ENCODE measurements at regions not wholly inside any gene's neighbourhood (a gene's known extent, or its start where the extent isn't known, plus 50 kb on each side); places are given as distances from the start of the nearest gene placed in this dataset.
"Not testable (repeated sequence)": the region's sequence is repeated elsewhere in the genome, so short reads cannot be mapped to it uniquely, and the experiment has no call there.

DNA sequence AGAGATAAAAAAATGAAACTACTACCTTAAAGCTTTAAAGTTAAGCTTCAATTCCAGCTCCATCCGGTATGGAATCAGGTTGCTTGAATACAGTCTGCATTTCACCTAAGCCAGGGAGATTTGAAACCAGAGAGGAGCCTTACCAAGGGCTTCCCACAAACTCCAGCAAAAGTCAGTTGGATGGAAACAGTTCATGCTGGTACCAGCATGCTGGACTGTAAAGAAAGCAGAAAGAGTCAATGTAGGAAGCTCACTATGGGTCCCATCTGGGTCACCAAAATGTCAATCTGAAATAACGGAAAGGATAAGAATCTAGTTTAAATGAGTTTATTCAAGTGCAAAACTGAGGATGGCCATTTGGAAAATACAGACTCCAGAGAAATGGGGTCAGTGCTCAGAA is 65.3 kb downstream of the CDO1 start:
- H3K4me3 Mint-ChIP-seq: no peak overlapping the region
- DNase-seq: no peak
- no peak overlapping the region for H3K27ac Mint-ChIP-seq
- H3K9me3 Mint-ChIP-seq: peaks cover 0 to 3% of the 10 kb centered on the region in 2 donors
- no peak for ATAC-seq (replicated peaks)
- no peaks in the 10 kb centered on the region for H3K36me3 Mint-ChIP-seq (ENCODE audit: insufficient read depth)
- H3K4me1 Mint-ChIP-seq (ENCODE audit: low read depth in 2 of 2): no peaks in the 10 kb centered on the region
- peaks cover 46 to 68% of the 10 kb centered on the region in 2 donors for H3K27me3 Mint-ChIP-seq

DNA sequence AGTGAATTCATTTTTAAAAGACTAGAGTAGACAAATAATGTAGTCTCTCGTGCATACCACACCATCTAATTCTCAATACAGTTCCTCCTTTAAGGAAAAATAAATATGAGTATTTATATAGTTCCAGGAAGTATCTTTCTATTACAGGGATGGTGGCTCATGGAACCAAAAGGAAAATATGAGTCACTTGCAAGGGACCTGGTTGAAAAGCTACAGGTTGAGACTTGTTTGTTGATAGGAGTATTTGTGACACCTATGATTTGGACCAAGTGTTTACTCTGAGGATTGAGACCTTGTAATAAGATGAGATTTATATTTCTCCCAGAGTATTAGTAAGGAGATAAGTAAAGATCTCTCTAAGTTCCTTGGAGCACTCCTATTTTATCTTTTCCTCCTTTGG is 67.4 kb downstream of the CDO1 start:
- ATAC-seq (replicated peaks): no peak
- Mint-ChIP-seq H3K27ac (no peak overlapping the region), H3K27me3 (peaks cover 42 to 62% of the 10 kb centered on the region in 2 donors), H3K4me1 (ENCODE audit: low read depth in 2 of 2) (no peaks in the 10 kb centered on the region), H3K36me3 (ENCODE audit: insufficient read depth) (no peaks in the 10 kb centered on the region), H3K9me3 (peaks cover 7 to 10% of the 10 kb centered on the region in 2 donors), H3K4me3 (no peak overlapping the region)
- no peak for DNase-seq

DNA sequence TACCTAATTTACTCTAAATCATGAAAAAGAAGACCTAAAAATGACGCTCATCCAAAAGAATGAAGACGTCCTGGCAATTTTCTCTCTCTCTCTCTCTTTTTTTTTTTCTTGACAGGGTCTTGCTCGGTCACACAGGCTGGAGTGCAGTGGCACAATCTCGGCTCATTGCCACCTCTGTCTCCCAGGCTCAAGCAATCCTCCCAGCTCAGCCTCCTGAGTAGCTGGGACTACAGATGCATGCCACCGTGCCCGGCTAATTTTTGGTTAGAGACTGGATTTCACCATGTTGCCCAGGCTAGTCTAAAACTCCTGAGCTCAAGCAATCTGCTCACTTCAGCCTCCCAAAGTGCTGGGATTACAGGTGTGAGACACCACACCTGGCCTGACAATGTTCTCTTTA is 77.2 kb downstream of the CDO1 start:
- H3K4me1 Mint-ChIP-seq (ENCODE audit: low read depth in 2 of 2); H3K4me3 Mint-ChIP-seq; ATAC-seq (replicated peaks); H3K27ac Mint-ChIP-seq; DNase-seq; H3K36me3 Mint-ChIP-seq (ENCODE audit: insufficient read depth): not testable (repeated sequence)
- Mint-ChIP-seq H3K9me3 (peaks cover 4 to 12% of the 10 kb centered on the region in 2 donors), H3K27me3 (peaks cover 26 to 36% of the 10 kb centered on the region in 2 donors)

DNA sequence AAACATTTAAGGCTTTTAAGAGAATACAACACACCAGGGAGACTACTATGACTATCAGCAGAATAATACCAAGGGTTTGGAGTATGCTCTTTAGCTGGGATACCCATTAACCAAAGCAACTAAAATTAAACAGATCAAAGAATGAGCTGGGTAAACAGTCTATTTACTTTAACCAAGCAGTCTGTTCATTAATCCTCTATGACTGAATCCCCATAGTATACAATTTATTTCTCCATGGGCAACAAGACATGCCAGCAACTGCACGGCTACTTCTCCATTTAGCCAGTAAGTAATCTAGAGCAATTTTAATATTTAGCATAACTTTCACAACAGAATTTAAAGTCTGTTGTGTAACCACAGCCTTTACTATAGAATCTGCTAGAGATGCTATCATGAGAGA is 77.6 kb downstream of the CDO1 start:
- Mint-ChIP-seq H3K4me1 (ENCODE audit: low read depth in 2 of 2) (no peaks in the 10 kb centered on the region), H3K36me3 (ENCODE audit: insufficient read depth) (no peaks in the 10 kb centered on the region), H3K4me3 (no peak overlapping the region), H3K27me3 (peaks cover 30 to 35% of the 10 kb centered on the region in 2 donors), H3K9me3 (peaks cover 2 to 8% of the 10 kb centered on the region in 2 donors), H3K27ac (no peak overlapping the region)
- ATAC-seq (replicated peaks): no peak
- DNase-seq: no peak

DNA sequence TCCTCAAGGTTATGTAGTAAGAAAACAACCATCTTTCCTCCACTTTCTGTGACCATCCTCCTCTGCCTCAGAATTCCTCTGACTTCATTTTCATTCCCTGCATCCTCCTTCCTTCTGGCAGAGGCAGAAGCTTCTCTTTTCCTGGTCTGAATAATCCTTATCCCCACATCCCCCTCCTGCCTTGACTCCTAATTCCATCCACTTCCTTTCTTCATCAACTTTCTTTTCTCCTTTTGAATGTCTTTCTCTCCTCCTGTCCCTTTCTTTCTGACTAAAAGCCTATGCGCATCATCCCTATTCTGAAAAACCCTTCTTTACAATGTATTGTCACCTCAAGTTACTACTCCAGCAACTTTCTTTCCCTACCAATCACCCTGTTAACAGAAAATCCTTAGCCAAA is 79.0 kb downstream of the CDO1 start:
- no peak overlapping the region for H3K4me3 Mint-ChIP-seq
- no peak for ATAC-seq (replicated peaks)
- H3K36me3 Mint-ChIP-seq (ENCODE audit: insufficient read depth): no peaks in the 10 kb centered on the region
- no peak overlapping the region for H3K27ac Mint-ChIP-seq
- no peaks in the 10 kb centered on the region for H3K4me1 Mint-ChIP-seq (ENCODE audit: low read depth in 2 of 2)
- no peak for DNase-seq
- H3K9me3 Mint-ChIP-seq: no peaks in the 10 kb centered on the region
- peaks cover 41 to 42% of the 10 kb centered on the region in 2 donors for H3K27me3 Mint-ChIP-seq

DNA sequence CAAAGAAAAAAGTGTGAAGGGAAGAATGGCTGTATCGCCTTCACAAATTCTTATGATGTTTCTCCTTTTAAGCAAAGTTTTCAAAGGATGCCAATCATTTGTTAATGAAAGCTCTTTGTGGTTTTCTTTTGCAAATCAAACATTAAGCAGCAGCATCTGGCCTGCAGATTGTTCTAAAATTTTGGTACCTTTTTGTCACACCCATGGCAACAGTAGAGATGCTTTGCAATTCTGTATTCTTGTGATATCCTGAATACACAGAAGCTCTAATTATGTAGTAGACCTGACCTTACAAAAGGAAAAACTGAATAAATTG is 79.8 kb downstream of the CDO1 start:
- no peaks in the 10 kb centered on the region for H3K9me3 Mint-ChIP-seq
- ATAC-seq (replicated peaks) (no peak), DNase-seq (no peak)
- H3K36me3 Mint-ChIP-seq (ENCODE audit: insufficient read depth): no peaks in the 10 kb centered on the region
- no peak overlapping the region for H3K27ac Mint-ChIP-seq
- H3K4me3 Mint-ChIP-seq: no peak overlapping the region
- H3K27me3 Mint-ChIP-seq: peaks cover 33 to 42% of the 10 kb centered on the region in 2 donors
- no peaks in the 10 kb centered on the region for H3K4me1 Mint-ChIP-seq (ENCODE audit: low read depth in 2 of 2)

DNA sequence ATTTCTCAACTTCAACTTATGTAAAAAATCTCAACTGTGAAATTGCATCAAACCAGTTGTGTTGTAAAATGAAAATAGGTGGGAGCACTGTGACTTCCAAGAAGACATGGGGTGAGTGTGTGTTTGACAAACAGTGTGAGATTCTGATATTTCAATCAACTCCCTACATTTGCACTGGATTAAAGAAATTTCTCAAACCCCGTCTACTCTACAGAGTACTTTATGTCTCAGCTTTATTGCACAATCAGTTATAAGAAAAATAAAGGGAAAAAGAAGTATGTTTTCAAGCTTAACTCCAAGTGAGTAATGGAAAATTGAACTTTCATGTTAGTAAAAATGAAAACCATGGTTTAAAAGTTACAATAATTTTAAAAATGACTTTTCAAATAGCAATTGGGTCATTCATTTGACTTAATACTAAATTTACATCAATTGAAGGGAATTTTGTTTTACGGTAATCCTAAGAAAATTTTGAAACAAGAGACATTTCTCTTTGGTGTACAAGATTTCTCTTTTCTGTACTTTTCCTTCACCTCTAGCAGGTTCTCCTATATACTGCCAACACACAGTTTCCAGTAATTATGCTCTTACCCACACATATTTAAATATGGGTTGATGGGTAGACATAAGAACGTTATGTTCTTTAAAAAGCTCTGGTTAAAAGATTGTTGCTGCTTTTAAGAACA is 80.3 kb downstream of the CDO1 start:
- H3K9me3 Mint-ChIP-seq: no peaks in the 10 kb centered on the region
- no peak overlapping the region for H3K4me3 Mint-ChIP-seq
- peaks cover 33 to 42% of the 10 kb centered on the region in 2 donors for H3K27me3 Mint-ChIP-seq
- no peak for DNase-seq
- ATAC-seq (replicated peaks): no peak
- no peaks in the 10 kb centered on the region for H3K36me3 Mint-ChIP-seq (ENCODE audit: insufficient read depth)
- no peak overlapping the region for H3K27ac Mint-ChIP-seq
- H3K4me1 Mint-ChIP-seq (ENCODE audit: low read depth in 2 of 2): no peaks in the 10 kb centered on the region

DNA sequence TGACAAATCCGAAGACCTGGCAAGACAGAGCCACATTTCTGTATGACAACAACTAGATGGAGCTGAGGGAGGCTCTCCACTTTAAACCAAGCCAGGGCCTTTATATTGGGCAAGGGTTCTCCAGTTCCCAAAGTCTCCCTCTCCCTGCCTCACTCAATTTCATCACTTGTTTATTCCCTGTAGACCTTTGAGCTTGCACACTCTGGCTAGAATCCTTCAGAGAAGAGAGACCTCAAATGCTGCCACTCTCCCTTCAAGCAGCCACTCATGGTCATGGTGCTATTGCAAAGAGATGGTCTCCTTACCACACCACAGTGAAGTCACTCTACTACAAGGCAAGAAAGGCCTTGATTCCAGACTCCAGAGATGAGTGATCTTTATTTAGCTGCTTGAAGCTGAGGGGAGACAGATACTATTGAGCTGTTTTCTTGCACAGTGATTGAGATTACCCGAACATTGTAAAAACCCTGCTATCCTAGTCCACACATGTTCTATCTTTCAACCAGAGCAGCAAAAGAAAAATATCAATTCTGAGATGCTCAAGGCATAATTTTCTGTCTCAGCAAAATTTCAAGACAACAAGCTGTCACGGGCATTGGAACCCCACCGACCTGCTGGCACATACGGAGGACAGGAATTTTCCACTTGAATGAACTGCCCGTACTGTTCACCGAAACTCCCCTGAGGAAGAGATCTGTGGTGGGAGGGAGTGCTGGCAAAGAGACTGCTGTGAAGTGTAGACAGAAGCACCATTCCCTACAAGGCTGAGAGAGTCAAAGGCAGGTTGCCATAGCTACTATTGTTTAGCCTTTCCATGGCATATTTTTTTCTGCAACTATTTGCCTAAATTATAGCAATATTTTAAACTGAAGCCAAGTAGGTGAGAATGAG is 81.1 kb downstream of the CDO1 start:
- Mint-ChIP-seq H3K27ac (no peak overlapping the region), H3K27me3 (peaks cover 34 to 47% of the 10 kb centered on the region in 2 donors), H3K36me3 (ENCODE audit: insufficient read depth) (no peaks in the 10 kb centered on the region), H3K9me3 (no peaks in the 10 kb centered on the region), H3K4me3 (no peak overlapping the region), H3K4me1 (ENCODE audit: low read depth in 2 of 2) (no peaks in the 10 kb centered on the region)
- ATAC-seq (replicated peaks) (no peak), DNase-seq (no peak)

DNA sequence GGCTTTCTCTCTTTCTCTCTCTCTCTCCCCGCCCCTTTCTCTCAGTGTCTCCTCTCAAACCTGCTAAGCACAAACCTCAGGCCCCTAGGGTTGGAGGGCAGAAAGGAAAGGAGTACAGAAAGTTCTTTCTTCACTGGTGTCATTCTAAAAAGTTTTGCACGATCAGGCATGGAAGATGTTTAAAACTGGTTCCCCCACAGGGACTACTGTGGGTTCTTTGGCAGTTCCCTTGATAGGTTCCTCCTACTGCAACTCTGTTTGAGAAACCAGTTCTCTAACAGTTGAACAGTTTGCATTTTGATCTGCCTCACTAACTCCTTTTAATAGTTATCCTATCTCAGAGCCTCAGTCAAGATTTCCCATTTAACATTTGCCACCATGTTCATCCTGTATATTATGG is 82.9 kb downstream of the CDO1 start:
- Mint-ChIP-seq H3K27me3 (peaks cover 41 to 60% of the 10 kb centered on the region in 2 donors), H3K9me3 (no peaks in the 10 kb centered on the region), H3K4me3 (no peak overlapping the region), H3K27ac (no peak overlapping the region), H3K4me1 (ENCODE audit: low read depth in 2 of 2) (no peaks in the 10 kb centered on the region), H3K36me3 (ENCODE audit: insufficient read depth) (no peaks in the 10 kb centered on the region)
- DNase-seq (no peak), ATAC-seq (replicated peaks) (no peak)

DNA sequence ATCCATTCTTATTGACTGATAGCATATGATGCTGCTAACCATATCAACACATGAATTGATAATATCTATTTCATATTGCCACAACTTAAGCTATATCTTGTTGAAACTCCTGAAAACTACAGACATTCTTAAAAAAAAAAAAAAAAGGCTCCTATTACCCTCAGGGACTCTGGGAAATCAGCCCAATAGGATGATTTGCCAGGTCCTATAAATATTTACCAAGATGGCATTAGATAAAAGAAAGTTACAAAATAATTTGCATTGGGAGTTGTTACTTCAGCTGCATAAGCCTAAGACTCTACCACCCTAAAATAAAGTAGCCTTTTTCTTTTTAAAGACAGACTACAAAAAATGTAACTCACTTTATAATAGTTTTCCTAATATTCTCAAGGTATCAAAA is 84.4 kb downstream of the CDO1 start:
- Mint-ChIP-seq H3K4me1 (ENCODE audit: low read depth in 2 of 2) (no peaks in the 10 kb centered on the region), H3K9me3 (no peaks in the 10 kb centered on the region), H3K36me3 (ENCODE audit: insufficient read depth) (no peaks in the 10 kb centered on the region), H3K4me3 (no peak overlapping the region), H3K27ac (no peak overlapping the region), H3K27me3 (peaks cover 34 to 55% of the 10 kb centered on the region in 2 donors)
- no peak for DNase-seq
- no peak for ATAC-seq (replicated peaks)

DNA sequence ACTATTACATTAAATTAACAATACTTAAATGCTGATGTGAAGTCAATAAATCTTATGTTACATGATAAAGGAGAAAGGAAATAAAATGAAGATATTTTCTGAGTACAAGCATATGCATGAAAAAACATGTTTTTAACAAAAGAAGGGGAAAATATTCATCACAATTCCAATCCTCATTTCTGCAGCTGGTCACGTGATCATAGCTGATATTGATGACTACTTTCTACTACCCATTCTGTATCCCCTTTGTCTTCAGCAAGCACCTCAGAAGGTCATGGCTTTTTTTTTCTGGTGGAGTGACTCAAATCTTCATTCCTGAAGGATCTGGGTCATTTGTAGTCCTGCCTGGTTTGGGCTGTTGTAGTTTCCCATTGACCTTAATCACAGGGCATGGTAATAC is 90.9 kb downstream of the CDO1 start:
- Mint-ChIP-seq H3K9me3 (no peaks in the 10 kb centered on the region), H3K36me3 (ENCODE audit: insufficient read depth) (no peaks in the 10 kb centered on the region), H3K4me1 (ENCODE audit: low read depth in 2 of 2) (no peaks in the 10 kb centered on the region), H3K27me3 (peaks cover 53 to 55% of the 10 kb centered on the region in 2 donors), H3K27ac (no peak overlapping the region), H3K4me3 (no peak overlapping the region)
- no peak for DNase-seq
- no peak for ATAC-seq (replicated peaks)

DNA sequence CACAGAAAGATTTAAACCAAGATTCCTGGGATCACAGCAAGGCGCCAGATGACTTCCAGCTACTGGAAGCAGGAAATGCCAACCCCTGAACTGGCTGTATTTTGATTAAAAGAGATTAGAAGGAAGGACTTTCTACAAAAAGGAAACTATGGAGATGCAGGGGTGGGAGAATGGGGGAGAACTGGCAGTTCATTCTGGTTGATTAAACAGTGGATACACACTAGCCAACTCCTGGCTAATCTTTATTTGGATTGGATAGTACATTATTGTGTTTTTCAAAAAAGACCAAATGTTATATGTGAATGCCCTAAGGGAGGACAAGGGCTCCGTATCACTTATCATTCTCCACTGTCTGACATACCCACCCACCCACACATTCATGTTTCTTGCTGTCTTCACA is 93.2 kb downstream of the CDO1 start:
- DNase-seq: no peak
- H3K27me3 Mint-ChIP-seq: peaks cover 43 to 55% of the 10 kb centered on the region in 2 donors
- ATAC-seq (replicated peaks): no peak
- no peak overlapping the region for H3K4me3 Mint-ChIP-seq
- H3K9me3 Mint-ChIP-seq: no peaks in the 10 kb centered on the region
- no peaks in the 10 kb centered on the region for H3K36me3 Mint-ChIP-seq (ENCODE audit: insufficient read depth)
- no peaks in the 10 kb centered on the region for H3K4me1 Mint-ChIP-seq (ENCODE audit: low read depth in 2 of 2)
- H3K27ac Mint-ChIP-seq: no peak overlapping the region

DNA sequence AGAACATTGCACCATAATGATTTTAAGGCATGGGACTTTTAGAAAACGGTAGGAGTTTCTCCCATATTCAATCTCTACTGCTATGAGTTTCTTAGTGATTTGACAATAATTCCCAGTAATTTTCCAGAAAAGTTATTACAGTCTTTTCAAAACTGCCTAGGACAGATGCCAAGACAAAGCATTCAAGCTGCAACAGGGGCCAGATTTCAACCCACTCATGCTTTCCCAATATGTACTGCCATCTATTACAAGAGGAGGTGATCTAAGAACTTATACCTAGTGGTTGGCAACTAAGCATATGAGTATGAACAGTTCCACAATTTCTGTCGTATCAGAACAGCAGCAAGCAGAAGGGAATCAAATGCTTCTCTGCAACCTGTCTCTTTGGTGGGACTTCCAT is 95.1 kb upstream of the TMED7 start:
- no peak for DNase-seq
- Mint-ChIP-seq H3K27me3 (peaks cover 39 to 49% of the 10 kb centered on the region in 2 donors), H3K36me3 (ENCODE audit: insufficient read depth) (no peaks in the 10 kb centered on the region), H3K9me3 (no peaks in the 10 kb centered on the region), H3K27ac (no peak overlapping the region), H3K4me3 (no peak overlapping the region), H3K4me1 (ENCODE audit: low read depth in 2 of 2) (no peaks in the 10 kb centered on the region)
- no peak for ATAC-seq (replicated peaks)

DNA sequence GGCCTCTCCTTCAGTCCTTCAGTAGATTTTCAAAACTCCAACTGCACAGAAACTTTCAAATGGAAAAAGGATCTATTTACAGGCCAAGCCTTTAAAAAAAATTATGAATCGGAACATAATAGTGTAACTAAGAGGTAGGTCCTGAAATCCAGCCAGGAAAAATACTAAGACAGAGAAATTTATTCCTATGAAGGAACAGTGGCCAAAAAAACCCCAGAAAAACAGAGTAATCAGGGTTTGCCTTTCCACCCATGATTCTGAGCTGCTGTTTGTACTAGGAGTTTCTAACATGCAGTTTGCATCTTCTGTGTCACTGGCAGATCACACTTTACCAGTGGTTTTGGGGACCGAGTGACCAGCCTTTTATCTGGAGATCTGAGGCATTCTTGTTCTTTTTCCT is 93.1 kb upstream of the TMED7 start:
- no peak for ATAC-seq (replicated peaks)
- H3K36me3 Mint-ChIP-seq (ENCODE audit: insufficient read depth): no peaks in the 10 kb centered on the region

More for the DNA sequence above, 93.1 kb upstream of the TMED7 start:
- DNase-seq: no peak
- H3K27me3 Mint-ChIP-seq: peaks cover 24 to 39% of the 10 kb centered on the region in 2 donors
- H3K9me3 Mint-ChIP-seq: no peaks in the 10 kb centered on the region
- H3K4me3 Mint-ChIP-seq: no peak overlapping the region
- H3K27ac Mint-ChIP-seq: no peak overlapping the region
- H3K4me1 Mint-ChIP-seq (ENCODE audit: low read depth in 2 of 2): no peaks in the 10 kb centered on the region

All from effector memory CD8-positive, alpha-beta T cell (primary cell).